22Rv1 (cell line): ENCODE measurements at regions not wholly inside any gene's neighbourhood (a gene's known extent, or its start where the extent isn't known, plus 50 kb on each side); places are given as distances from the start of the nearest gene placed in this dataset.

Source experiments
- H3K27ac ChIP-seq: fragments of 450-650 bp; 2 replicates; pipeline ENCODE4 v1.5.1; 2017
- CTCF ChIP-seq: fragments of 450-650 bp; IDR thresholded peaks from 2 replicates; pipeline ENCODE4 v1.5.1; 2017; ENCODE audit warnings: mild to moderate bottlenecking
- ZFX ChIP-seq: fragments of 450-650 bp; IDR thresholded peaks from 2 replicates; pipeline ENCODE4 v1.6.1; 2017; ENCODE audit warnings: antibody characterized with exemption, borderline replicate concordance

DNA sequence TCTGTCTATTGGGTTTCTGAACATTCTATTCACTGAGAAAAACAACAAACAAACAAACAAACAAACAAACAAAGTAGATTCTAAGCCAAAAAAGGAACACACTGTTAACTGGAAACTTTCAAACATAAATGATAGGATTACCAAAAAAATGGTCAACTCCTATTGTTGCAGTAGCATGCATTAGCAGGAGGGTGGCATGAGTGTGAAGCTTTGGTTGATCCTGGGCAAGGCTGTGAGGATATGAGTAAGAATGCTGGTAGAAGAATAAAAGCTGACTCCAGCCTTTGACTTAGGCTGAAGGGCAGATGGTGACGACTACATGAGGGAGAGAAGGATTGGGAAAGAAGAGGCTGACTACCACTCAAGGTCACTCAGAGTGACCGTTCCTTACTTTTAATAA, 810.3 kb downstream of the VGLL3 start:
- no peak overlapping the region for H3K27ac ChIP-seq
- TF ChIP-seq ZFX (no peak), CTCF (peak; percentile 62)

GRCh38 chr3:86178095-86178494, 812.9 kb downstream of the VGLL3 start:
- H3K27ac ChIP-seq = no peak overlapping the region
- no peak for TF ChIP-seq CTCF

DNA sequence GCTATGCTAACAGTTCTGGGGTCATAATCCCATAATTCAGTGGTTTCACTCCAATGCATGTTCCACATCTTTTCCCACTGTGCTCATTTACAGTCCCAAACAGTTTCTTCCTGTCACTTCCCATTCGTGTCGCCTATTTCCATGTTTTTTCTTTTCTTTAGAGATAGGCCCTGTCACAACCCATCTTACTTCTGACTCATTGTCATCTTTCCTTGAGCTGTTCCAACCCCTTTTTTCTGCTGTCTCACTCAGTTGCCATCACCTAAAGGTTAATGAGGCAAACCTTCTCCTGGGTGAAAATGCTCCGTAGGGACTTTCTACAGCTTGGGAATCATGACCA, 814.5 kb downstream of the VGLL3 start:
- no peak overlapping the region for H3K27ac ChIP-seq
- no peak for TF ChIP-seq ZFX
- no peak for TF ChIP-seq CTCF

DNA sequence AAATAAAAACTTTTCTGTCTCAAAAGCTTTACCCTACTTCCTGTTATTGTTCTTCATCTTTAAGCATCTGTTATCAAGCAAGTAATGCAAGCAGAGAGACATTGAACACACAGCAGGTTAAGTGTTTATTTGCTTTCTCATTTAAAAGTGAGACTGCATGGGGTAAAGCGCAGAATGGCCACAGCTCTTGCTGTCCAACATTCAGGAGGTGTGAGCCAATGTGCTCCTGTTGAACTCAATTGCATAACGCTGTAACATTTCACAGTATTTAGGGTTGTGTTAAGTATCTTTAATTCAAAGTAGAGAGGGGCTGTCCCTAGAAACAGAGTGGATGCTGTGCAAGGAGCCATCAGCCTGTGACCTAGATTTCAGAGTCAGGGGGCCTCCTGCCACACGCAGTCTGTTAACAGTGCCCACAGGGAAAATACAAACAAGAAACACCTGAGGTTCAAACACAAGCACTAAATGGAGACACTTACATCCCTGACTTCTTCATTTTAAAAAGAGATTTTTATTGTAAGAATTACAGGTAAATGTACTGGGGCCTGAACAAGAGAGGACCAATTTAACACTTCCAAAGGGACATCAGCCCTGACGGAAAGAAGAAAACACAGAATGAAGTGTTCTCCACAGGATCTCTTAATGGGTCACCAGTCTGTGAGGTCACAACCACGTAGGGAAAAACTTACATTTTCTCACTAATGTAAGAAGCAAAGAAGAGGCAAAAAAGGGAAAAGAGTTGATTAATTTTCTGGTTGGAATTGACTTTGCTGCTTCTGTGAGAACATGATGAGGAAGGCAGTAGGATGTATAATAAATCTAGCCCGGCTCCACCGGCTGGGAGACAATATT, 815.1 kb downstream of the VGLL3 start:
- no peak for TF ChIP-seq CTCF
- TF ChIP-seq ZFX = no peak
- H3K27ac ChIP-seq = no peak overlapping the region

DNA sequence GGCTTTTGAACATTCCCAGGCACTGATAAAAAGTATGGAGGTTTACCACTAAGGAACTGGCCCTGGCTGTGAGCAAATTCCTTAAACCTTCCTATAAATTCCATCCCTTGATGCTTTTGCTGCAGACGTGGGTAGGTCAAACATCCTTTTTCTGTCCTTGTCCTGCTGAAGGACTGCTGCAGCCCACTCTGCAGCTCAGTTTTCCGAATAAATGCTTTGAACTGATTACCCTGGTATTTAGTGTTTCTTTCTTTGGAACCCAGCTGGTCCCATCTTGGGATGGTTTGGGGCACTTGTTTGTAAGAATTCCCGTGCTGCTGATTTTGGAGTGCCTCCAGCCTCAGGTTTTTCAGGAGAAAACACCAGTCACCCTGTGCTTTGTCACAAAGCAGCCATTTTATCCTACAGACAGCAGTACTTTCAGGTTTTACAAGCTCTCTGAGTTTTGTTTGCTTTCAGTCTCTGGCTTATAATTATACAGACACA, 815.9 kb downstream of the VGLL3 start:
- TF ChIP-seq ZFX (no peak), CTCF (no peak)
- no peak overlapping the region for H3K27ac ChIP-seq

DNA sequence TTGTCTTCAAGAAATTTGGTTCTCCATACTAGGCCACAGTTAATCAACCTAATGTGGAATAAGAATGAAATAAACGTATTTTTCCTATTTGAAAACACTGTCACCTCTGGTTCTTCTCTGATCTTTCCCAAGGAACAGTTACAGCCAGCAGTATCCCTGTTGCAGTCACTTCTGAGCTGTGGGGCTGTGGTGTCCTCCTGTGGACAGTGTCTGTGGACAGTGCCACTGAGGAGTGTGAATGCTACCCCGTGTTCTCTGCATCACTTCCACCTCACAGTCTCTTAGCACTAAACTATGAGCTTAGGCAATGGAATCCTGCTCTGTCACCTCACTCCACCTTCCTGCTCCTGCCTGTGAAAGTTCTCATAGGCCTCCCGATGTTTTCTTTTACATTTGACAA, 817.5 kb downstream of the VGLL3 start:
- H3K27ac ChIP-seq = no peak overlapping the region
- TF ChIP-seq CTCF = no peak
- TF ChIP-seq ZFX = no peak

DNA sequence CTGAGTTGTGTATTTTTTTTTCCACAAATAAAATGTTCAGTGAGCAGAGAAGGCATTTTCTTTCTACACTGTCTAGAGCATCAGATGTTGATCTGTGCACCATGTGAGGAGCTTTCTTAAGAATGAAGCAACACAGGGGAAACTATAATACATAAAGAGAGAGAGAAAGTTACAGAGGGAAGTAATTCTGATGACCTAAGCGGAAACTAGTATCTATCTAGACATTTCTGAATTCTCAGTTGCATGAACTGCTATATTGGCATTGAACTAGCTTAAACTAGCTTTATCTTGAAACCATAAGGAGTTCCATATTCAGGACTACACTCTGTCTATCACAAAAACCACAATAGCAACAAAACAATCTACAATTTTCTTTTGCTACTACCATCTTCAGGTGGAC, 822.4 kb downstream of the VGLL3 start:
- no peak overlapping the region for H3K27ac ChIP-seq

More for the DNA sequence above, 822.4 kb downstream of the VGLL3 start:
- TF ChIP-seq CTCF (no peak), ZFX (no peak)
